Mesenchymal stem cell (in vitro differentiated cells and primary cell): ENCODE measurements at regions not wholly inside any gene's neighbourhood (a gene's known extent, or its start where the extent isn't known, plus 50 kb on each side); places are given as distances from the start of the nearest gene placed in this dataset.

Source experiments
- DNase-seq: peaks from one replicate; pipeline ENCODE4 v3.0.0-alpha.2; 2013
- H2AFZ ChIP-seq: one replicate; pipeline ENCODE4 v1.6.1; 2013; ENCODE audit warnings: low read depth, mild to moderate bottlenecking, control low read depth, inconsistent platforms, low read length, moderate library complexity
- H2AK5ac ChIP-seq: 2 replicates; pipeline ENCODE4 v1.6.1; 2013; ENCODE audit warnings: low read length, moderate library complexity, mild to moderate bottlenecking, inconsistent platforms; ENCODE audit not compliant: severe bottlenecking
- H2BK120ac ChIP-seq: one replicate; pipeline ENCODE4 v1.6.1; 2013; ENCODE audit warnings: low read depth, mild to moderate bottlenecking, inconsistent platforms, low read length, moderate library complexity
- H2BK12ac ChIP-seq, 2 experiments: one replicate each; pipeline ENCODE4 v1.6.1; 2013; ENCODE audit warnings: inconsistent platforms in 2 of 2, low read length in 2 of 2, mild to moderate bottlenecking in 2 of 2, moderate library complexity in 2 of 2, control low read depth in 1 of 2
- H2BK15ac ChIP-seq: one replicate; pipeline ENCODE4 v1.6.1; 2013; ENCODE audit warnings: mild to moderate bottlenecking, low read depth, inconsistent platforms; ENCODE audit not compliant: poor library complexity, severe bottlenecking
- H2BK5ac ChIP-seq: 2 replicates; pipeline ENCODE4 v1.6.1; 2013; ENCODE audit warnings: low read depth, mild to moderate bottlenecking, low read length, control low read depth, inconsistent platforms; ENCODE audit not compliant: poor library complexity, severe bottlenecking
- H3K14ac ChIP-seq, 2 experiments: one replicate each; pipeline ENCODE4 v1.6.1; 2013; ENCODE audit warnings: inconsistent platforms in 2 of 2, low read length in 2 of 2, control low read depth in 1 of 2, mild to moderate bottlenecking in 1 of 2, moderate library complexity in 1 of 2
- H3K18ac ChIP-seq, 2 experiments: one replicate each; pipeline ENCODE4 v1.6.1; 2013; ENCODE audit warnings: inconsistent platforms in 2 of 2, low read length in 2 of 2, control low read depth in 1 of 2, low read depth in 1 of 2, mild to moderate bottlenecking in 1 of 2
- H3K23ac ChIP-seq, 2 experiments: one replicate each; pipeline ENCODE4 v1.6.1; 2013; ENCODE audit warnings: inconsistent platforms in 2 of 2, low read length in 2 of 2, mild to moderate bottlenecking in 2 of 2, moderate library complexity in 2 of 2, control low read depth in 1 of 2
- H3K27ac ChIP-seq: 2 replicates; pipeline ENCODE4 v1.5.1; 2013; ENCODE audit warnings: mild to moderate bottlenecking, moderate library complexity, low read length, control low read depth, inconsistent platforms; ENCODE audit not compliant: poor library complexity, severe bottlenecking
- H3K27me3 ChIP-seq, 2 experiments: 2 replicates each; pipeline versions ENCODE4 v1.6.1 to v1.7.0; 2013; ENCODE audit warnings: low read length in 2 of 2, mild to moderate bottlenecking in 2 of 2, moderate library complexity in 2 of 2, control low read depth in 1 of 2, inconsistent platforms in 1 of 2; ENCODE audit not compliant: control insufficient read depth in 1 of 2, insufficient read depth in 1 of 2
- H3K36me3 ChIP-seq, 2 experiments: 2 replicates each; pipeline versions ENCODE4 v1.6.1 to v1.7.0; 2013; ENCODE audit warnings: low read length in 2 of 2, control low read depth in 1 of 2, inconsistent platforms in 1 of 2, low read depth in 1 of 2, mild to moderate bottlenecking in 1 of 2; ENCODE audit not compliant: insufficient read depth in 2 of 2, control insufficient read depth in 1 of 2
- H3K4ac ChIP-seq, 2 experiments: one replicate each; pipeline ENCODE4 v1.6.1; 2013; ENCODE audit warnings: inconsistent platforms in 2 of 2, low read length in 2 of 2, mild to moderate bottlenecking in 2 of 2, moderate library complexity in 2 of 2, control low read depth in 1 of 2, low read depth in 1 of 2
- H3K4me1 ChIP-seq: 2 replicates; pipeline ENCODE4 v1.6.1; 2013; ENCODE audit warnings: low read depth, low read length, control low read depth; ENCODE audit not compliant: control insufficient read depth, insufficient read depth
- H3K4me2 ChIP-seq: 2 replicates; pipeline ENCODE4 v1.6.1; 2013; ENCODE audit warnings: low read length, mild to moderate bottlenecking, inconsistent platforms; ENCODE audit not compliant: poor library complexity, severe bottlenecking
- H3K4me3 ChIP-seq, 2 experiments: 2 replicates each; pipeline versions ENCODE4 v1.5.1 to v1.7.0; 2013; ENCODE audit warnings: low read length in 2 of 2, mild to moderate bottlenecking in 2 of 2, control low read depth in 1 of 2, low read depth in 1 of 2; ENCODE audit not compliant: insufficient read depth in 1 of 2
- H3K79me1 ChIP-seq: replicated peaks from 2 replicates; pipeline ENCODE4 v1.6.1; 2013; ENCODE audit warnings: mild to moderate bottlenecking, control low read depth, low read length, inconsistent platforms; ENCODE audit not compliant: poor library complexity, severe bottlenecking
- H3K9ac ChIP-seq: 2 replicates; pipeline ENCODE4 v1.7.0; 2013; ENCODE audit warnings: mild to moderate bottlenecking, low read length, moderate library complexity
- H3K9me3 ChIP-seq: 2 replicates; pipeline ENCODE4 v1.7.0; 2013; ENCODE audit warnings: mild to moderate bottlenecking, low read length; ENCODE audit not compliant: control insufficient read depth
- H4K8ac ChIP-seq: one replicate; pipeline ENCODE4 v1.6.1; 2013; ENCODE audit warnings: inconsistent platforms, mild to moderate bottlenecking, low read length, moderate library complexity
- H4K91ac ChIP-seq: one replicate; pipeline ENCODE4 v1.6.1; 2013; ENCODE audit warnings: mild to moderate bottlenecking, low read length, inconsistent platforms
- WGBS: methylation state at CpG from one replicate; pipeline ENCODE4 v1.1.7; 2013; ENCODE audit warnings: mixed read lengths; 5-methylcytosine and 5-hydroxymethylcytosine counted together

DNA sequence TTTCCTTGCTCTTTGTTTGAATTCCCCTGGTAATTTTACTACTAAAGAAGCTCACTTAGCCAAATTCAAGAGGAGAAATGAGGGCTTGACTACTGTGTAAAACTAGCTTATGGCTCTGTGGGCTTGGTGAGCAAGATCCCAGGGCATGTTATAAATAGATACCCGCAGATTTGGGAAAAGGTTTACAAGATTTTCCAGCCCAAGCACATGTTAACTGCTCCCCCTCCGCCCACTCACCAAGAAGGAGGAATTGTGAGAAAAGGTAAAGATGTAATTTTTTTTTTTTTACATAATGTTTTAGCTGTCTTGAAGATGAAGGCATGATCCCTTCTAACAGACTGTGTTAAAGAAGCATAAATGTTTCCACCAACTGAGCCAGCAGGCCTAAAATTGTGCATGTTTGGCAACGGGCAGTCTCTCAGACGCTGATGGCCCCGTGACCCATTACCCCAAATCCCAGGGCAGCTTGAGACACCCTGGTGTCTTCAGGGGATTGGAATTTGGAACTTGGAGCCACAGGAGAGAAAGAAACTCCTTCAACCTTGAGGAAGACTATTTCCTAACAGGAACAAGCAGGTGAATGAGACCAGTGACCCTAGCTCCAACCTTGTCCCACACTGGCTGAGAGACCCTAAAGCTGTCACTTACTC lies 429.8 kb upstream of the CELF2 start:
- Histone ChIP-seq H3K9ac (no peak overlapping the region), H3K23ac (no peak overlapping the region), H3K4me2 (no peak overlapping the region), H4K91ac (no peak overlapping the region), H4K8ac (no peak overlapping the region), H3K4me1 (no peaks in the 10 kb centered on the region), H2AFZ (no peak overlapping the region), H3K27me3 (no peaks in the 10 kb centered on the region), H3K14ac (no peak overlapping the region), H3K27ac (no peak overlapping the region), H2BK15ac (no peak overlapping the region), H3K4ac (no peak overlapping the region), H2BK120ac (no peak overlapping the region), H2BK12ac (peak overlapping the region in 1 of 2 experiments; percentile 79), H3K4me3 (no peak overlapping the region), H3K79me1 (no peaks in the 10 kb centered on the region), H3K36me3 (no peaks in the 10 kb centered on the region), H2BK5ac (no peak overlapping the region), H2AK5ac (no peak overlapping the region), H3K18ac (no peak overlapping the region), H3K9me3 (no peaks in the 10 kb centered on the region)
- no peak for DNase-seq
- 94% methylated on average over 5 of the region's 5 CpGs for WGBS

DNA sequence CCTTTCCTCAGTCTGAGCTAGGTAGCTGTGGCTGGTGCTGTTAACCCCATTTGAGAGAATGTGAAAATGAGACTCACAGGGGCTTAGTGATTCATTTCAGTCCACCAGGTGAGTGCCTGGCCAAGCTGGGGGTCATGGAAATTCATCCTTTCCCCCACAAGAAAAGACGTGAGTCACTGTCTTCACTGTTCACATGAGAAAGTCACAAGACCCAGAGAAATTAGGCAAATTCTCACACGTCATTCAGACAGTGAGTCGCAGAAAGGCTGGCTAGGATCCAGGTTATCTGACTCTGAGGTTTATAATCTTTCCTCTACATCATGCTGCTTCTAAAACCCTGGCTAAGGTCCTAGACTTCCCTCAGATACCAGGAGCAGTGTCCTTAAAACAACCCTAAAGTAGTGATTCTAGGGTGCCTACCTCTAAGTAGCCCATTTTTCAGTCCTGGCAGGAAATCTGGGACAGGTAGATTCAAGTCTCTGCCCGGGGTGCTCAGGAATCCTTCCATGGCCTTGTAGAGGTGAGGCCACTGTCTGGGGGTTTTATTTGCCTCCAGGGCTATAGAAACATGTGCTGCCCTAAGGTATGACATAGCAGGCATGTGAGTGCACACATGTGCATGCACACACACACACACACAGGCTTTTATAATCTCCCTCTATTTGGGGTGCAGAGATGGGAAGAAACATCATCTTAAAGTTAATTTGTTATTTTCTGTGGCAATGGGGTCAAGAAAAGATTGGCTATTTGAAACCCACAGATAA lies 427.9 kb upstream of the CELF2 start:
- no peak overlapping the region for H2AFZ ChIP-seq
- no peak overlapping the region for H2AK5ac ChIP-seq
- peak; percentile 86 for DNase-seq
- H3K4me3 ChIP-seq = no peak overlapping the region
- H4K91ac ChIP-seq = no peak overlapping the region
- no peak overlapping the region for H2BK5ac ChIP-seq
- no peaks in the 10 kb centered on the region for H3K79me1 ChIP-seq
- peak overlapping the region in 1 of 2 experiments; percentile 23 for H2BK12ac ChIP-seq
- no peak overlapping the region for H4K8ac ChIP-seq
- no peaks in the 10 kb centered on the region for H3K36me3 ChIP-seq
- no peaks in the 10 kb centered on the region for H3K9me3 ChIP-seq
- no peak overlapping the region for H3K4ac ChIP-seq
- no peak overlapping the region for H3K4me2 ChIP-seq
- 52% methylated on average over 4 of the region's 4 CpGs for WGBS
- no peak overlapping the region for H3K27ac ChIP-seq
- H3K18ac ChIP-seq = peak overlapping the region in 1 of 2 experiments; percentile 57
- H3K23ac ChIP-seq = no peak overlapping the region
- no peak overlapping the region for H2BK120ac ChIP-seq
- H3K4me1 ChIP-seq = no peaks in the 10 kb centered on the region
- H2BK15ac ChIP-seq = no peak overlapping the region
- H3K27me3 ChIP-seq = no peaks in the 10 kb centered on the region
- no peak overlapping the region for H3K14ac ChIP-seq
- H3K9ac ChIP-seq = peak overlapping the region; percentile 66

DNA sequence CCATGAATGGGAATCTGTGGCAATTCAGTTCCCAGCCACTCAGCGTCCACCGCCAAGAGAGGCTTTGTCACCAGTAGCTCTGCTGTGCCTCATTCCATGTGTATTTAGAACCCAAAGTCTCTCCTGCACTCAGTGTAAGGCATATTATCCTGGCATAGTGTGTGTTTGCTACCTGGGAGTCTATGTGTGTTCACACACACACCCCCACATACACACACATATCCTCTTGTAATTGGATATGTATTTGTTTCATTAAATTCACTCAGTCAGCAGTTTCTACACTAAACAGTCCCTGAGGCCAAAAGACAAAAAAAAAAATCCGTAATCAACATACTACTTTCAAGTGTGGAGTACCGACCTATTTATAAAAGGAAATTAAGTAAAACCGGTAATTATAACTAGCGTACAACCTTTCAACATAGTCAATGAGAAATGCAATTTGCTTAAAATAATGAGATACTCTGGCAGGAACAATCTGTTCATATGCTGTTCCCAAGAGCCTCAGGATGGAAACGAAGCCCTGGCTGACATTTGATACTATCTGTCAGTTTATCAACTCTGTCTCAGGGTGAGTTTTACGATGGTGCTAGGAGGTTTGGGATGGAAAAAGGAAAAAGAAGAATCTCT lies 425.8 kb upstream of the CELF2 start:
- H3K4ac ChIP-seq = no peak overlapping the region
- no peak overlapping the region for H2AK5ac ChIP-seq
- no peaks in the 10 kb centered on the region for H3K4me1 ChIP-seq
- H3K9ac ChIP-seq = peak overlapping the region; percentile 55
- H4K8ac ChIP-seq = no peak overlapping the region
- no peak overlapping the region for H2AFZ ChIP-seq
- H3K18ac ChIP-seq = peak overlapping the region in 1 of 2 experiments; percentile 58
- no peak overlapping the region for H4K91ac ChIP-seq
- H3K4me2 ChIP-seq = no peak overlapping the region
- no peak overlapping the region for H3K4me3 ChIP-seq
- H2BK5ac ChIP-seq = no peak overlapping the region
- H3K14ac ChIP-seq = no peak overlapping the region
- no peak overlapping the region for H2BK15ac ChIP-seq
- no peaks in the 10 kb centered on the region for H3K79me1 ChIP-seq
- no peaks in the 10 kb centered on the region for H3K36me3 ChIP-seq
- WGBS = 62% methylated on average over 6 of the region's 8 CpGs
- H3K27ac ChIP-seq = no peak overlapping the region
- H3K27me3 ChIP-seq = no peaks in the 10 kb centered on the region
- no peaks in the 10 kb centered on the region for H3K9me3 ChIP-seq
- no peak overlapping the region for H3K23ac ChIP-seq
- H2BK12ac ChIP-seq = peak overlapping the region in 1 of 2 experiments; percentile 73
- DNase-seq = no peak
- no peak overlapping the region for H2BK120ac ChIP-seq

DNA sequence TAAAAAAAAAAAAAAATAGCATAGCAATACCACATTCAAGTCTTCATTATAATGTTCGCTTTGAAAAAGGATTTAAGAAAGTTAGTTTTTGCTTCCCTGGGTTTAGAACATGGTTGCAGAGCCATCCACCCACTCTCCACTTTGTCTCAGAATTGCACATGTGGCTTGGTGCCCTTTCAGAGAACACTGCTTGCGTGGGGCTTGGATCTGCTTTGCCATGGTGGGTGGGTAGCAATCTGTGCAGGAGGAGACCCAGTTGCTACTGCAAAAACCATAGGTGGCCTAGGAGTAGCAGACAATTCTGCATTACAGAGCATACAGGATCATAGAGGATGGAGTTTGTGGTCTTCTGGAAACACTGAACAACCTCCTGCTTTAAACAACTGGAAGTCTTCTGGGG lies 421.4 kb upstream of the CELF2 start:
- no peak overlapping the region for H3K27ac ChIP-seq
- no peak overlapping the region for H4K91ac ChIP-seq
- H3K4ac ChIP-seq = no peak overlapping the region
- no peaks in the 10 kb centered on the region for H3K4me1 ChIP-seq
- H3K27me3 ChIP-seq = no peaks in the 10 kb centered on the region
- H3K18ac ChIP-seq = no peak overlapping the region
- H2BK12ac ChIP-seq = no peak overlapping the region
- no peak overlapping the region for H2BK5ac ChIP-seq
- H2BK15ac ChIP-seq = peak overlapping the region; percentile 33
- H2AFZ ChIP-seq = no peak overlapping the region
- H3K79me1 ChIP-seq = no peaks in the 10 kb centered on the region
- no peak overlapping the region for H3K14ac ChIP-seq
- no peak overlapping the region for H3K4me3 ChIP-seq
- H3K9me3 ChIP-seq = no peaks in the 10 kb centered on the region
- H3K9ac ChIP-seq = no peak overlapping the region
- H3K4me2 ChIP-seq = no peak overlapping the region
- H3K36me3 ChIP-seq = no peaks in the 10 kb centered on the region
- H2BK120ac ChIP-seq = no peak overlapping the region
- no peak overlapping the region for H4K8ac ChIP-seq
- WGBS = 82% methylated on average over 1 of the region's 2 CpGs
- no peak overlapping the region for H3K23ac ChIP-seq
- no peak for DNase-seq
- no peak overlapping the region for H2AK5ac ChIP-seq
